AG04449 (cell line): ENCODE measurements at regions not wholly inside any gene's neighbourhood (a gene's known extent, or its start where the extent isn't known, plus 50 kb on each side); places are given as distances from the start of the nearest gene placed in this dataset.

Experiments
- CTCF ChIA-PET: fragments of 350-600 bp; formaldehyde crosslinking; extraction: SDS; loops from one replicate; lab custom pipeline; 2021; ENCODE audit warnings: antibody characterized with exemption; lab: Yijun Ruan, JAX
- POLR2A ChIA-PET: fragments of 400-600, 350-600 bp; formaldehyde crosslinking; extraction: SDS; loops from one replicate; lab custom pipeline; 2020; ENCODE audit warnings: antibody characterized with exemption, inconsistent platforms; lab: Yijun Ruan, JAX
- DNase-seq: peaks from one replicate; pipeline ENCODE4 v3.0.0-alpha.2; 2010; ENCODE audit warnings: low read depth, low spot score
- H3K4me3 ChIP-seq: 2 replicates; pipeline ENCODE4 v1.5.1; 2011; ENCODE audit warnings: low read depth, mild to moderate bottlenecking, control low read depth, low read length
- TF ChIP-seq, protein P1 (sequence below): IDR thresholded peaks from one replicate; pipeline ENCODE4 v1.5.1; 2011; ENCODE audit warnings: mild to moderate bottlenecking, moderate library complexity, low read length, control low read depth, inconsistent platforms; ENCODE audit not compliant: insufficient read depth; ENCODE audit errors: missing control alignments

DNA sequence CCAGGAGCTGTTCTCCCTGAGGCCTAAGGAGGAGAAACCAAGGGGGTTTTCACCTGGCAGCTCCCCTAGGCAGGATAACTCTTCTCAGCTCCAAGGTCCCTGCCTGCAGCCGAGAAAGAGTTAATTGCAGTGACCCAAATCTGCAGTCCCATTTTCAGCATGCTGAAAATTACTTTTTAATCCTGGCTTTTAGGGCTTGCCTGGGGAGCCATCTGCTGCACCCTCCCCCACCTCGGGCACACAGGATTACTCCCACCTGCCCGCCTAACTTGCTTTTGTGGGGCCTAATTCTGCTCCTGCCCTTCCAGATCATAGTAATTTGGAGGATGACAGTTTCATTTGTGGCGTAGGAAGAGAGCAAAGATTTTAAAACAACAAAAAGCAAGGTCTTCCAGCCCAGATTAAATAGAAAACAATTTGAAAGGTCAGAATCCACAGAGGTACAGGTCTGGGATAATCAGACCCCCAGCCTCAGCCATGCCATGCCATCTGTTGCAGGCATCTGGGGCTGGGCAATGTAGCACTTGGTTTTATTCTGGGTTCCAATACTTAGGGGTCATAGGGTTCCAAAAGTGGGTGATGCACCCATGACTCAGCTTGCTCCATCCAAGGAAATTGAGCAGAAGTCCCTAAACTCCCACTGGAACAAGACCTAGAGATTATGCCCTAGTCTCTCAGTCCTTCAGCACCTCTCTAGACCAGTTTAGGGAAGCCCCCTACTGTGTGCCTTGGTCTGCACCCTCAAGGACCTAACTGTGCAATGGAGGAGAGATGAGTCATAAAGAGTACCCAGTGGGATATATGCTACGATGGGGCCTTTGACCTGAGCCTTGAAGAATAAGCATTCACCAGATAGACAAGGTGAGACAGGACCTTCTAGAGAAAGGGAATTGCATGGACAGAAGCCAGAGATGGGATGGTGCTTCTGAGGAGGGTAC is 64.5 kb upstream of the NLK start:
- ChIA-PET POLR2A (no interaction called here), CTCF (interaction anchor here (1.1 kb wide), 1 partner anchor 84 kb away, joined by 3 read pairs; no protein-coding TSS in a partner anchor)
- DNase-seq, result no peak
- TF ChIP-seq, protein P1, sequence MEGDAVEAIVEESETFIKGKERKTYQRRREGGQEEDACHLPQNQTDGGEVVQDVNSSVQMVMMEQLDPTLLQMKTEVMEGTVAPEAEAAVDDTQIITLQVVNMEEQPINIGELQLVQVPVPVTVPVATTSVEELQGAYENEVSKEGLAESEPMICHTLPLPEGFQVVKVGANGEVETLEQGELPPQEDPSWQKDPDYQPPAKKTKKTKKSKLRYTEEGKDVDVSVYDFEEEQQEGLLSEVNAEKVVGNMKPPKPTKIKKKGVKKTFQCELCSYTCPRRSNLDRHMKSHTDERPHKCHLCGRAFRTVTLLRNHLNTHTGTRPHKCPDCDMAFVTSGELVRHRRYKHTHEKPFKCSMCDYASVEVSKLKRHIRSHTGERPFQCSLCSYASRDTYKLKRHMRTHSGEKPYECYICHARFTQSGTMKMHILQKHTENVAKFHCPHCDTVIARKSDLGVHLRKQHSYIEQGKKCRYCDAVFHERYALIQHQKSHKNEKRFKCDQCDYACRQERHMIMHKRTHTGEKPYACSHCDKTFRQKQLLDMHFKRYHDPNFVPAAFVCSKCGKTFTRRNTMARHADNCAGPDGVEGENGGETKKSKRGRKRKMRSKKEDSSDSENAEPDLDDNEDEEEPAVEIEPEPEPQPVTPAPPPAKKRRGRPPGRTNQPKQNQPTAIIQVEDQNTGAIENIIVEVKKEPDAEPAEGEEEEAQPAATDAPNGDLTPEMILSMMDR, result no peak
- no peak overlapping the region for H3K4me3 ChIP-seq

DNA sequence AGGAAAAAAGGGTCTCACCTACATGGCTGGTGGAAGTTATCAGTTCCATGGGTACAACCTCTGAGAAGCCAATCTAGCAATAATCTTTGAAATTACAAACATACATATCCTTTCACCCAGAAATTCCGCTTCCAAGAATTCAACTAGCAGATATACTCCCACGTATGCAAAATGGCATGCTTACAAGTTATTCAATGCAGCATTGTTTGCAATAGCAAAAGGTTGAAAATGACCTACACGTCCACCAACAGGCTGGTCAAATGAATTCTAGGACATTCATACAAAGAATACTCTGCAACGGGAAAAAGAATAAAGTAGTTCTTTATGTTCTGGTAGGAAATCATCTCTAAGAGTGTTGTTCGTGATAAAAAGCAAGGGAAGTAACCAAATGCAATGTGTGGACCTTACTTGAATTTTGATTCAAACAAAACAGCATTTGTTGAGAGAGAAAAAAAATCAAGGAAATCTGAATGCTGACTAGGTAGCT is 63.7 kb upstream of the NLK start:
- TF ChIP-seq, protein P1, result no peak
- ChIA-PET POLR2A (no interaction called here), CTCF (no interaction called here)
- H3K4me3 ChIP-seq, result no peak overlapping the region
- no peak for DNase-seq

DNA sequence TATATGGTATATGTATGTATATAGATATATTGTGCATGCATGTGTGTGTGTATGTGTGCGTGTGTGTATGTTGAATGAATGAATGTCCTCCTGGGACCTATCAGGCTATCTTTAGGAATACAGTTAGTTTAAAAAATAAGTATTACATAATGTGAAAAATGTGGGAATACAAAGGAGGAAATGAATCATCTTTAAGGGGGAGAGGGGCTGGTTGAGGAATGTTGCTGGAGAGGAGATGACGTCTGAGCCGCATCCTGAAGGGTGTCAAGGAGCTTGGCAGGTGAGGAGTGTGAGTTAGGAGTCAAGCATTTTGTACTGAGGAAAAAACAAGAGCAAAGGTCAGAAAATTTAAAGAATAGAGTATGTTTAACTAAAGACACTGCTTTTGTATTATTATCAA is 62.4 kb upstream of the NLK start:
- POLR2A ChIA-PET, result no interaction called here
- TF ChIP-seq, protein P1, result no peak
- DNase-seq, result no peak
- CTCF ChIA-PET, result no interaction called here
- H3K4me3 ChIP-seq, result no peak overlapping the region

DNA sequence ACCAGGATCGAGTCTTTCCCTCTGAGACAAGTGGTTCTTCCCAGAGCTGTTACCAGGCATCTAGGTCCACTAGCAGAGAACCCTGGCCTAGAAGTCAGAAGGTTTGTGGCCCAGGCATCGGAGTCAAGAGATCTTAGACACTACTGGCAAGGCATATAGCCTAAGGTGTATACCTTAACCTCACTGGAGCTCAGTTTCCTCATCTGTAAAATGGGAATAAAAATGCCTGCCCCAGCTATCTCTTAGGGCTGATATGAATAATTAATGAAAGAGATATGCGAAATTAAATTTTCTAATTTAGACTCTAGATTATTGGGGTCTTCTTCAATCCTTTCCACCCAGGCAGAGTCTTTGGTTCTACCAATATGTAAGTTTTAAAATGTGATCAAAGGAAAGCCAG is 60.5 kb upstream of the NLK start:
- H3K4me3 ChIP-seq, result no peak overlapping the region
- TF ChIP-seq, protein P1, result no peak
- ChIA-PET CTCF (interaction anchor here (2.0 kb wide), 1 partner anchor 89 kb away, joined by 4 read pairs; no protein-coding TSS in a partner anchor), POLR2A (no interaction called here)
- no peak for DNase-seq

GRCh38 chr17:27982688-27983087 is 59.8 kb upstream of the NLK start:
- DNase-seq, result no peak
- TF ChIP-seq, protein P1, result no peak
- POLR2A ChIA-PET, result no interaction called here
- H3K4me3 ChIP-seq, result no peak overlapping the region
- CTCF ChIA-PET, result no interaction called here

- TF ChIP-seq, protein P1, result no peak
- CTCF ChIA-PET, result no interaction called here
- no peak for DNase-seq
- no peak overlapping the region for H3K4me3 ChIP-seq
- POLR2A ChIA-PET, result no interaction called here
Observed at GRCh38 chr17:27983853-27984252, 58.6 kb upstream of the NLK start.
